ENCODE measurements at regions not wholly inside any gene's neighbourhood (a gene's known extent, or its start where the extent isn't known, plus 50 kb on each side); places are given as distances from the start of the nearest gene placed in this dataset.

DNA sequence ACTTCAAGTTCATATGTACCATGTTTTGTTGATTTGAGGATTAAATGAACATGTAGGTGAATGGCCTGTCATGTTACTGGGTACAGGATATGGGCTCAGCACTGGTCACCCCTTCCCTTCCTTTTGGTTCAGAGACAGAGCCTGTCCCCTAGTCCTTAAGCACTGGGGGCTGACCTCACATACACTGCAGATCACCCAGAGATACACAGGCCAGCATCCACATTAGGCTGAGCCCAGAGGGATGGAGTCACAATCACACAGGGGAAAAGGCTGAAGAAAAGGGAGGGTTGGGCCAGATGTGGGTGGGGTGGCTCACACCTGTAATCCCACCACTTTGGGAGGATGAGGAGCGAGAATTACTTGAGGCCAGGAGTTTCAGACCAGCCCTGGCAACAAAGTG is 62.3 kb downstream of the IGLL5 start:
- TF ChIP-seq CTCF (IDR thresholded peaks at IDR 0.05) (no peak), POLR2A (IDR thresholded peaks at IDR 0.05) (no peak)

Data from body of pancreas (tissue), 4 donors.